ENCODE measurements at regions not wholly inside any gene's neighbourhood (a gene's known extent, or its start where the extent isn't known, plus 50 kb on each side); places are given as distances from the start of the nearest gene placed in this dataset.

DNA sequence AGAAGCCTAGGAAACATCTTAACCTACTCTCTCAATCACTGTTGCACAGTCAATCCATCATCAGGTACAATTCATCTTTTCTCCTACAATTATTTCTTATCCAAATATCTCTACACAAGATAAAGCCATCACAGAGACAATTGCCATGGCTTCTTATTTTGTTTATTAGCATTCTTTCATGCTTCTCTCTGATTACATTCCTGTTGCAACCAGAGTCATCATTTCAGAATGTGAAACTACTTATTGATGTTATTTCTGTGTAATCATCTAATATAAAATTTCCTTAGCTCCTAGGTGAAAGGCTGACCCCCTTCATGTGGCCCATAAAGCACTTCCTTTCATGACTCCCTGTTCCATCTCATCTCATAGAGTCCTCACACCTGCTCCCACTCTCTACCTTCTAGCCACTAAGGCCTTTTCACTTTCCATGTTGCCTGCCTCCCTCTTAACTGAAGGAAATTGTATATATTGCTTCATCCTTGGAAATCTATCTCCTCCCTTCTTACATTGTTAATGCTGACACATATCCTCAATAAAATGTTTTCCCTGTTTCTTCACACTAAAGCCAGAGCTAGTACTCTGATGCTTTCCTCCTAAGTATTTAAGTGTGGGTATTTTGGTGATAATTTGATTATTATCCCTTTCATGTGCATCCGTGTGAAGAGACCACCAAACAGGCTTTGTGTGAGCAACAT lies 829.9 kb downstream of the FAT4 start:
- Histone ChIP-seq H3K4me3 (no peak overlapping the region), H3K27ac (no peak overlapping the region), H3K27me3 (no peaks in the 10 kb centered on the region), H3K4me1 (peaks cover 0 to 9% (median 2%) of the 10 kb centered on the region in 4 donors), H3K36me3 (no peaks in the 10 kb centered on the region), H3K9me3 (no peaks in the 10 kb centered on the region)
- DNase-seq: no peak
- TF ChIP-seq POLR2A (IDR thresholded peaks at IDR 0.05) (no peak), POLR2AphosphoS5 (IDR thresholded peaks at IDR 0.05) (no peak)
- TF ChIP-seq, protein P1, sequence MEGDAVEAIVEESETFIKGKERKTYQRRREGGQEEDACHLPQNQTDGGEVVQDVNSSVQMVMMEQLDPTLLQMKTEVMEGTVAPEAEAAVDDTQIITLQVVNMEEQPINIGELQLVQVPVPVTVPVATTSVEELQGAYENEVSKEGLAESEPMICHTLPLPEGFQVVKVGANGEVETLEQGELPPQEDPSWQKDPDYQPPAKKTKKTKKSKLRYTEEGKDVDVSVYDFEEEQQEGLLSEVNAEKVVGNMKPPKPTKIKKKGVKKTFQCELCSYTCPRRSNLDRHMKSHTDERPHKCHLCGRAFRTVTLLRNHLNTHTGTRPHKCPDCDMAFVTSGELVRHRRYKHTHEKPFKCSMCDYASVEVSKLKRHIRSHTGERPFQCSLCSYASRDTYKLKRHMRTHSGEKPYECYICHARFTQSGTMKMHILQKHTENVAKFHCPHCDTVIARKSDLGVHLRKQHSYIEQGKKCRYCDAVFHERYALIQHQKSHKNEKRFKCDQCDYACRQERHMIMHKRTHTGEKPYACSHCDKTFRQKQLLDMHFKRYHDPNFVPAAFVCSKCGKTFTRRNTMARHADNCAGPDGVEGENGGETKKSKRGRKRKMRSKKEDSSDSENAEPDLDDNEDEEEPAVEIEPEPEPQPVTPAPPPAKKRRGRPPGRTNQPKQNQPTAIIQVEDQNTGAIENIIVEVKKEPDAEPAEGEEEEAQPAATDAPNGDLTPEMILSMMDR (IDR thresholded peaks at IDR 0.05): no peak
- intact Hi-C loops (cut with DNase I): no loop called here
- WGBS, 2 donors: 83 to 92% methylated on average over 1 of the region's 1 CpG

DNA sequence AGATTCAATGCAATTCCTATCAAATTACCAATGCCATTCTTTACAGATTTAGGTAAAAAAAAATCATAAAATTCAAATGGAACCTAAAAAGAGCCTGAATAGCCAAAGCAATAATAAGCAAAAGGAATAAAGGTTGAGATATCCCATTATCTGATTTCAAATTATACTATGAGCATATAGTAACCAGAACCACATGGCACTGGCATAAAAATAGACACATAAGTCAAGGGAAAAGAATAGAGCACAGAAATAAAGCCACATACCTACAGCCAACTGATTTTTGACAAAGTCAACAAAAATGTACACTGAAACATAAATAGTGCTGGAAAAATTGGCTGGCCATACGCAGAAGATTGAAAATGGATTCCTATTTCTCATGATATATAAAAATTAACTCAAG lies 853.7 kb downstream of the FAT4 start:
- 47 to 84% methylated on average over 1 of the region's 1 CpG for WGBS, 2 donors
- H3K4me3 ChIP-seq: no peak overlapping the region
- TF ChIP-seq, protein P1 (IDR thresholded peaks at IDR 0.05): no peak
- TF ChIP-seq EP300 (IDR thresholded peaks at IDR 0.05): no peak
- TF ChIP-seq POLR2AphosphoS5 (IDR thresholded peaks at IDR 0.05): no peak
- no peak for TF ChIP-seq POLR2A (IDR thresholded peaks at IDR 0.05)
- H3K27ac ChIP-seq: no peak overlapping the region
- intact Hi-C loops (cut with DNase I): no loop called here
- no peaks in the 10 kb centered on the region for H3K27me3 ChIP-seq
- DNase-seq: no peak
- no peaks in the 10 kb centered on the region for H3K36me3 ChIP-seq
- peaks cover 0 to 5% (median 0%) of the 10 kb centered on the region in 4 donors for H3K4me1 ChIP-seq
- H3K9me3 ChIP-seq: no peaks in the 10 kb centered on the region

DNA sequence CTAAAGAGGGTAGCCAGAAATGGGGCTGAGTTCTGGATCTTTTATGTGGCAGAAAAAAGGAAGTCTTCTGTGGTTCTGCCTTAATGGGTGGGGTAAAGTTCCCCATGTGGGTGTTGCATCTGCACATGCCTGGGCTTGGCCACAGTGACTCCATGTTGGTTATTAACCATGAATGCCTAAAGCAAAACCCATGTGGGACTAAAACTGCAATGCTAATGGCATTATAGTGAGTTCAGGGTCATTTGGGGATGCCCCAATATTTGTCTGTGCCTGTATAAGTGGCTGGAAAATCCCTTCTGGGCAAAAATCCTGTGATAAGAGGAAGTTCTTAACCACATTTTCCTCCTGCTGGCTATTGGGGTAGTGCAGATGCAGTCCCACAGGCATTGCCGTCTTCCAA lies 857.4 kb downstream of the FAT4 start:
- DNase-seq: no peak
- Histone ChIP-seq H3K9me3 (no peaks in the 10 kb centered on the region), H3K4me1 (peaks cover 0 to 5% (median 0%) of the 10 kb centered on the region in 4 donors), H3K27ac (no peak overlapping the region), H3K4me3 (no peak overlapping the region), H3K36me3 (no peaks in the 10 kb centered on the region), H3K27me3 (no peaks in the 10 kb centered on the region)
- TF ChIP-seq EP300 (IDR thresholded peaks at IDR 0.05): no peak
- TF ChIP-seq POLR2AphosphoS5 (IDR thresholded peaks at IDR 0.05): no peak
- TF ChIP-seq POLR2A (IDR thresholded peaks at IDR 0.05): no peak
- TF ChIP-seq, protein P1 (IDR thresholded peaks at IDR 0.05): no peak
- intact Hi-C loops (cut with DNase I): no loop called here
- WGBS, 2 donors: 50 to 60% methylated on average over 1 of the region's 1 CpG

DNA sequence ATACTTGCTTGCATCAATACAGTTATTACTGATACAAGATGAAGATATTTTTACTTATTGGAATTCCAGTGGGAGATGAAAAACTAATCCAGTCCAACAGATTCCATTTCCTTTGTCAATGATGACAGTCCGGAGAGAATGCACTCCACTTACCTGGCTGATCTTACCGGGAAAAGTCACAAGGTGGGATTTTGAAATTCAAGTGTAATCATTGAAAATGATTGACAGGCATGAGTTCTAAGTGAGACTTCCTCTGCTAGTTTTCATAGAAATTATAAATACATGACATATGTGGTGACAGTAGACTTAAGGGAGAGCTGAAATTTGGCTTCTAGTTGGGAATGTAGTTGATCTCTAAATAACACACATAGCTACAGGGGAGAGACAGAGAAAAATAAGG lies 859.9 kb downstream of the FAT4 start:
- Histone ChIP-seq H3K9me3 (no peaks in the 10 kb centered on the region), H3K27me3 (no peaks in the 10 kb centered on the region), H3K27ac (no peak overlapping the region), H3K4me3 (no peak overlapping the region), H3K36me3 (no peaks in the 10 kb centered on the region), H3K4me1 (peaks cover 0 to 5% (median 0%) of the 10 kb centered on the region in 4 donors)
- intact Hi-C loops (cut with DNase I): no loop called here
- 92 to 95% methylated on average over 2 of the region's 2 CpGs for WGBS, 2 donors
- TF ChIP-seq, protein P1 (IDR thresholded peaks at IDR 0.05): no peak
- TF ChIP-seq POLR2A (IDR thresholded peaks at IDR 0.05) (no peak), EP300 (IDR thresholded peaks at IDR 0.05) (no peak), POLR2AphosphoS5 (IDR thresholded peaks at IDR 0.05) (no peak)
- no peak for DNase-seq

DNA sequence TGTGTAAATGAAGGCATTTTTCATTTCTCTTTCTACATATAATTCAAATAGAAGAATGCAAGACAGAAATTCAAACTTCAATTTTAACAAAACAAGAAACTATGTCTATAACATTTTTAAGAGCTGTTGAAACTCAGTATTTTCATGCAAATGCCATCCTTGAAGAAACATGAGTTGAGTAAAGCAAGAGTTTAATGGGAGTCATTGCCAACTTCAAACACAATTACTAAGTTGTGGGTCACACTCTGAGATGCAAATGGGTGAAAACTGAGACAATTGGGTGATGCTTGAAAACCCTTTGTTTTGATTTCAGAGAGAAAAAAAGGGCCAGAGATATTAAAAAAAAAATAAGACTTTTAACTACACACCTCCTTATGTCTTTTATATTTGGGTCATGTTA lies 865.9 kb downstream of the FAT4 start:
- no peaks in the 10 kb centered on the region for H3K36me3 ChIP-seq
- TF ChIP-seq, protein P1 (IDR thresholded peaks at IDR 0.05): no peak
- TF ChIP-seq EP300 (IDR thresholded peaks at IDR 0.05) (no peak), POLR2AphosphoS5 (IDR thresholded peaks at IDR 0.05) (no peak), POLR2A (IDR thresholded peaks at IDR 0.05) (no peak)
- H3K27ac ChIP-seq: no peak overlapping the region
- no peak for DNase-seq
- H3K4me3 ChIP-seq: no peak overlapping the region
- no peaks in the 10 kb centered on the region for H3K27me3 ChIP-seq
- intact Hi-C loops (cut with DNase I): no loop called here
- no peaks in the 10 kb centered on the region for H3K9me3 ChIP-seq
- peaks cover 0 to 24% (median 17%) of the 10 kb centered on the region in 4 donors for H3K4me1 ChIP-seq
